ENCODE measurements at regions not wholly inside any gene's neighbourhood (a gene's known extent, or its start where the extent isn't known, plus 50 kb on each side); places are given as distances from the start of the nearest gene placed in this dataset.
"Not testable (repeated sequence)": the region's sequence is repeated elsewhere in the genome, so short reads cannot be mapped to it uniquely, and the experiment has no call there.

- DNase-seq: no peak
Measured at GRCh38 chr2:88927128-88927527, 235.7 kb downstream of the RPIA start.

GRCh38 chr2:88930659-88931058 is 239.2 kb downstream of the RPIA start:
- no peak for DNase-seq

GRCh38 chr2:88932686-88933085 is 241.2 kb downstream of the RPIA start:
- DNase-seq: no peak

- no peak for DNase-seq
Measured at GRCh38 chr2:88933091-88933490, 241.6 kb downstream of the RPIA start.

GRCh38 chr2:88933980-88934379 is 242.5 kb downstream of the RPIA start:
- DNase-seq: peak in 1 of 2 donors; percentile 3

GRCh38 chr2:88941178-88941577 is 249.7 kb downstream of the RPIA start:
- peak in 1 of 2 donors; percentile 5 for DNase-seq

GRCh38 chr2:88942798-88943197 is 251.3 kb downstream of the RPIA start:
- no peak for DNase-seq

GRCh38 chr2:88949336-88949735 is 257.9 kb downstream of the RPIA start:
- no peak for DNase-seq

- DNase-seq: no peak
Measured at GRCh38 chr2:88950010-88950409, 258.5 kb downstream of the RPIA start.

GRCh38 chr2:88955607-88956006 is 264.1 kb downstream of the RPIA start:
- DNase-seq: no peak

- DNase-seq: no peak
Measured at GRCh38 chr2:88959480-88960204, 268.2 kb downstream of the RPIA start.

GRCh38 chr2:88961323-88961722 is 269.9 kb downstream of the RPIA start:
- not testable (repeated sequence) for DNase-seq

GRCh38 chr2:88967844-88968243 is 276.4 kb downstream of the RPIA start:
- no peak for DNase-seq

- DNase-seq: not testable (repeated sequence)
Measured at GRCh38 chr2:88978011-88978410, 286.5 kb downstream of the RPIA start.

GRCh38 chr2:88978446-88978845 is 287.0 kb downstream of the RPIA start:
- not testable (repeated sequence) for DNase-seq

GRCh38 chr2:88984079-88984478 is 292.6 kb downstream of the RPIA start:
- not testable (repeated sequence) for DNase-seq

- not testable (repeated sequence) for DNase-seq
Measured at GRCh38 chr2:88986721-88987330, 295.4 kb downstream of the RPIA start.

GRCh38 chr2:88988617-88989016 is 297.1 kb downstream of the RPIA start:
- not testable (repeated sequence) for DNase-seq

GRCh38 chr2:88992819-88993218 is 301.3 kb downstream of the RPIA start:
- DNase-seq: not testable (repeated sequence)

- not testable (repeated sequence) for DNase-seq
Measured at GRCh38 chr2:88994856-88995255, 303.4 kb downstream of the RPIA start.

- DNase-seq: not testable (repeated sequence)
Measured at GRCh38 chr2:88996588-88996987, 305.1 kb downstream of the RPIA start.

- no peak for DNase-seq
Measured at GRCh38 chr2:88999365-88999764, 307.9 kb downstream of the RPIA start.

GRCh38 chr2:89000235-89000634 is 308.8 kb downstream of the RPIA start:
- no peak for DNase-seq

- DNase-seq: not testable (repeated sequence)
Measured at GRCh38 chr2:89004238-89004637, 312.8 kb downstream of the RPIA start.

GRCh38 chr2:89020566-89020965 is 329.1 kb downstream of the RPIA start:
- not testable (repeated sequence) for DNase-seq

All from CD4-positive, alpha-beta T cell treated with Interleukin-4 for 1 hour (primary cell).